Fibroblast of lung (primary cell): ENCODE measurements at regions not wholly inside any gene's neighbourhood (a gene's known extent, or its start where the extent isn't known, plus 50 kb on each side); places are given as distances from the start of the nearest gene placed in this dataset.

Source experiments
- CTCF ChIP-seq, 2 donors: IDR thresholded peaks in 1 of 2; conservative IDR thresholded peaks in 1 of 2; 1 replicate in 1 of 2; 2 replicates in 1 of 2; pipeline ENCODE4 v1.5.1; 2011 to 2012; ENCODE audit warnings: low read length in 2 of 2, control low read depth in 1 of 2, inconsistent platforms in 1 of 2, low read depth in 1 of 2, mild to moderate bottlenecking in 1 of 2
- EZH2 ChIP-seq: IDR thresholded peaks from 2 replicates; pipeline ENCODE4 v1.5.1; 2012; ENCODE audit warnings: low read length, control low read depth, mild to moderate bottlenecking; ENCODE audit errors: missing control alignments

- TF ChIP-seq CTCF (conservative IDR thresholded peaks at IDR 0.05 in 1 of 2, IDR thresholded peaks at IDR 0.05 in 1 of 2; ENCODE audit: low read depth in 1 of 2, low read length in 2 of 2) (no peak), EZH2 (no peak)
These were observed 595.5 kb upstream of the ID2 start for GRCh38 chr2:8086357-8086756.
